ENCODE measurements at regions not wholly inside any gene's neighbourhood (a gene's known extent, or its start where the extent isn't known, plus 50 kb on each side); places are given as distances from the start of the nearest gene placed in this dataset.

DNA sequence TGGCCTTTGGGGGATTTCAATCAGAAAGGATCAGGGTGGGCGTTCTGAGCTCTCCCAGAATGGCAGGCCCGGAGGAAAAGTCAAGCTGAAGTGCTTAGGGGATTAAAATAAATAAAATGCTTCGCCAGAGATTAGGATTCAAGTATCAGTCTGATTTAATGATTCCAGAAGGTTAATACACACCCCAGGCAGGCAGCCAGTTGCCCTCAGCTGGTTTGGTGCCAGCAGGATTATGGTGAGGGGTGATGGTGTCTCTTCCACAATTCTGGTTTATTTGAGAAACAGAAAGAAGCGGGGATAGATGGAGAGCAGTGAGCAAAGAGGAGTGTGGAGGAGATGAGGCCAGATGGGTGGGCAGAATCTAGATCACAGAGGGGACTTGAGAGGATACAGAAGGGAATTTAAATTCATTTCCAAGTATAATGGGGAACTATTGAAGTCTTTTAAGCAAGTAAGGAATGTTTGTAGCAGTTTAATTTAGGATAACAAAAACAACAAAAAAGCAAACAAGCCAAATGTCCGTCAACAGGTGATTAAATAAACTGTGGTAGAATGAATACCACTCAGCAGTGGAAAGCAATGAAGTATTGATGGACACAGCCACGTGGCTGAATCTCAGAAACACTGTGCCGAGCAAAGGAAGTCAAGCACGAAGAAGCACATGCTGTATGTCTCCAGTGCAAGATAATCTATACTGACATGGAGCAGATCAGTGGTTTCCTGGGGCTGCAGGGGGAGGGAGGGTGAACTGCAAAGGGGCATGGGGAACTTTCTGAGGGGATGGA, 297.7 kb downstream of the MSX2 start:
- no peak for DNase-seq

- DNase-seq = no peak
Observed at GRCh38 chr5:175021321-175021720, 296.9 kb downstream of the MSX2 start.

- no peak for DNase-seq
Observed at GRCh38 chr5:175015028-175015685, 290.8 kb downstream of the MSX2 start.

- no peak for DNase-seq
Observed at GRCh38 chr5:175013251-175013650, 288.9 kb downstream of the MSX2 start.

DNA sequence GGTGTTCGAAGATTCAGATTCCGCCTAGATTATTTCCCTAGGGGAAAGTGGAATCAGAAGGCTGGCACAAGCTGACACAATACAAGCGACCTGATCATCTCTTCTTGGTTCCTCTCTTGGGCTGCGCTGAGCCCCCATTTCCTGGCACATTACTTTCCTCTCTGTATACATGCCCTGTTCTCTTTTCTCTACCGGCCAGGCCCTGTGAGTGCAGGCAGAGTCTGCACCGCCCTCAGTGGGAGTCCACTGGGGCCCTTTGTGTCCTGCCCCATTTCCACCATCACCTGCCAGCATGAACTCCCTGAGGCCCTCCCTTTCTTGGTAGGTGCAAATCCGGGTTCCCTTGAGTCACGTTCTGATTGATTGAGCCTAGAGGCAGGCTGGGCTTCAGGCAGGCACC, 287.9 kb downstream of the MSX2 start:
- no peak for DNase-seq

- no peak for DNase-seq
Observed at GRCh38 chr5:175003531-175003930, 279.1 kb downstream of the MSX2 start.

- no peak for DNase-seq
Observed at GRCh38 chr5:175001876-175002645, 277.7 kb downstream of the MSX2 start.

DNA sequence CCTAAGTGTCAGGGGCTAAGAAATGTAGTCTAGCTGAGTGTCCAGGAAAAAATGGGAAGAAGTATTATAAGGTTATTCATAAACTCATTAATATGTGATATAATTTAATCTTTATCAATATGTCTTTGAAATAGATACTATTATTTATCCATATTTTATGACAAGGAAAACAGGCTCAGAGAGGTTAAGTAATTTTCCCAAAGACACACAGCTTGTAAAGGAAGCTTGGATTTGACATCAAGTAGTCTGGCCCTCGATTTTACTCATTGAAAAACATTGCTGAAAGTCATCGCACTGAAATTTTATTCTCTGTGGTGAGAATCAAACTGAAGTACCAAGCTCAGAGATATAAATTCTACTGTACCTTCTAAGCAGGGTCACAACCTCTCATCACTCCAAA, 276.9 kb downstream of the MSX2 start:
- DNase-seq = no peak

GRCh38 chr5:174999581-174999980, 275.2 kb downstream of the MSX2 start:
- DNase-seq = no peak

GRCh38 chr5:174998131-174998730, 273.8 kb downstream of the MSX2 start:
- DNase-seq = no peak

DNA sequence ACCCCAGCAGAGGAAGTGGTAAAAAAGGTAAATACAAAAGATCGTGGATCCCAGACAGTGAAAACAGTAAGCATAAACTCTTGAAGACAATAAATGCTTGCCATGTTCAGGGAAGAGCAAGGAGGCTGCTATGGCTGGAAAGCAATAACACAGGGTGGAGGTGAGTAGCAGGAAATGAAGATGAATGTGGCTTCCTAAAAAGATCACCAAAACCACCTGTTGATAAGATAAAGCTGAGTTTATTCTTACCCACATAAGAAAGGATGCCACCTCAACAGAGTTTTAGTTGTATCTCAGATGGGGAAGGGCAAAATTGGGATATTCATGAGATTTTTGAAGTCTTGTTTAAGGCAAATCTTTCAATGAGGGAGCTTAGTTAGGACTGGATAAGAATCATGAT, 273.3 kb downstream of the MSX2 start:
- DNase-seq = no peak

DNA sequence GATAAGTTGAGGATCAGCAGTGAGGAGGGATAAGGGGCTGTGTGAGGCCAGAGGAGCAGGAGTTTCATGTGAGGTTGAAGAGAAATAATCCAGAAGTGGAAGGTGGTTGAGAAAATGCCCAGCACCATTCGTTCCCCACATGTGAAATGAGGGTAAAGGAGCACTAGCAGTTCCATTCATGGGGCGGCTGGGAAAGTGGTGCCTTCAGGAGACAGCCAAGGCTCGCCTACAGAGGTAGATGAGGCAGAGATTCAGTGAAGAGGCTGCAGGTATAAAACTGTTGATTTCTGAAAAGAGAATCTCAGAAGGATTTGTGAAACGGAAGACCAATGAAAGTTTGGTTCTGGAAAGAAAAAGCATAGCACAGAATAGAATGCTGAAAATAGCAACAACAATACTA, 272.6 kb downstream of the MSX2 start:
- no peak for DNase-seq

GRCh38 chr5:174995827-174996226, 271.4 kb downstream of the MSX2 start:
- DNase-seq = no peak

- DNase-seq = no peak
Observed at GRCh38 chr5:174991847-174992246, 267.5 kb downstream of the MSX2 start.

GRCh38 chr5:174990909-174991308, 266.5 kb downstream of the MSX2 start:
- DNase-seq = no peak

DNA sequence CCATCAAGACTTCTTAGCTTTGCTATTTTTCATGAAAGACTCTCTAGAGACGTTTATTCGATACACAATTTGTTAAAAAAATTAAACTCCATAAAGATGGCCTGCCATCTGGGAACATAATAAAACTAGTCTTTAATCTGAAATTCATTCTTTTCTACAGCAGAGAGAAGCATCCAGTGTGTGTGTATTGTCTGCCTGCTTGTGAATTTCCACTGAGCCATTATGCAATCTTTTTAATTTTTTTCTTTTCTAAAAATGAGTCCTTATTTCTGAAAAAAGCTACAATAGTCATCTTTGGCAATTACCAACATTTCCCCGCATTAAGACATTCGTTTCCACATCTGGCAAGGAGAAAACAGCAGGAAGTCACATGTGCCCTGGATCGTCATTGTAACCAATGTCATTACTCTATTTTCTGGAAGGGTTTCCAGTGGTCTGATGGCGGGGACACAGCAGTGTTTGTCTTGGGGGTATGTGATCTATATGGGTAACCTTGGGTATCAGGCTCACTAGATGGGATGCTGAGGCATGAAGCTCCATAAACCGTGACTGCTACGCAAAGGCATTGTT, 263.1 kb downstream of the MSX2 start:
- DNase-seq = no peak

- no peak for DNase-seq
Observed at GRCh38 chr5:174984863-174985262, 260.5 kb downstream of the MSX2 start.

DNA sequence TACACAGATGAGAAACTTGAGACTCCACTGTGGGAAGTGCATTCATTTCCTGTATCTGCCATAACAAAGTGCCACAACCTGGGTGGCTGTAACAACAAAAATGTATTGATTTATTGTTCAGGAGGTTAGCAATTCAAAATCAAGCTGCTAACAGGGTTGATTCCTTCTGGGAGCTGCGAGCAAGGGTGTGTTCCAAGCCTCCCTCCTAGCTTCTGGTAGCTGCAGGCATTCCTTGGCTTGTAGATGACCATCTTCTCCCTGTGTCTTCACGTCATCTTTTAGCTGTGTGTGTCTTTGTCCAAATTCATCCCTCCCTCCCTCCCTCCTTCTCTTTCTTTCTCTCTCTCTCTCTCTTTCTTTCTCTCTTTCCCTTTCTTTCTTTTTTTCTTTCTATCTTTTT, 258.1 kb downstream of the MSX2 start:
- DNase-seq = no peak

GRCh38 chr5:174981416-174981815, 257.0 kb downstream of the MSX2 start:
- no peak for DNase-seq

GRCh38 chr5:174980952-174981351, 256.6 kb downstream of the MSX2 start:
- DNase-seq = no peak

- no peak for DNase-seq
Observed at GRCh38 chr5:174972291-174972690, 247.9 kb downstream of the MSX2 start.

GRCh38 chr5:174971210-174971609, 246.8 kb downstream of the MSX2 start:
- DNase-seq = no peak

DNA sequence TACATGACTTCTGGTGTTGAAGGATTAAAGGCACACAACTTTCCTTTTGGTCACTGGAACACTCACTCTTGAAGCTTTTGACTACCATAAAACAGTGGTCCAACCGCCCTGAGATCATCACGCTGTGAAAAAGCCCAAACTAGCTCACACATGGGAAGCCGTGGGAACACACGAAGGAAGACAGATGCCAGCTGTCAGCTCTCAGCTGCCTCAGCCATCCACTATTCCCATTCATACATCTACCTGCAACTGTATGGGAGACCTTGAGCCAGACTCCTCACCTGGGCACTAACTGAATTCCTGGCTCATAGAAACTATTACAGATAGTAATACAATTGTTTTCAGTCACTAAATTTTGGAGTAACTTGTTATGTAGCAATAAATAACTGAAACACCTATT, 246.1 kb downstream of the MSX2 start:
- DNase-seq = no peak

Data from stimulated activated CD8-positive, alpha-beta memory T cell treated with anti-CD3 and anti-CD28 coated beads, Interleukin-4, amount 100 ng/mL, for 48 hours (primary cell).